ENCODE measurements at regions not wholly inside any gene's neighbourhood (a gene's known extent, or its start where the extent isn't known, plus 50 kb on each side); places are given as distances from the start of the nearest gene placed in this dataset.
"Not testable (repeated sequence)": the region's sequence is repeated elsewhere in the genome, so short reads cannot be mapped to it uniquely, and the experiment has no call there.

DNA sequence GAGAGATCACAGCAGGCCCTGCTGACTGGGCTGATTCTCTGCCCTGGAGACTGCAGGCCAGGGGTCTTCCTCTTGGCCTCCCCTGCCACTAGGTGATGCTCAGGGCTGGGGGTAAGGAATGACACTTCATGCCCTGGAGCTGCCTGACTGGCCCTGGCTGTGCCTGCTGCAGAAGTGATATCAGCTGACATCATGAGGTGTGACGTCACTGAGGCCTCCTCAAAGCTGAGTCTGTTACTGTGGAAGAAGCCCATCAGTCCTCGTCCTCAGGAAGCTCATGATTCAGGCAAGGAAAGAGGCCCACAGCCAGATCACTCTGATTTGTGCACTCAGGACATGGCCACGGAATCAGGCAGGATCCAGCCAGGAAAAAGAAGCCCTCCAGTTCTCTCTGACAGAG, 283.8 kb upstream of the WSB1 start:
- not testable (repeated sequence) for H3K27ac Mint-ChIP-seq; H3K36me3 Mint-ChIP-seq; DNase-seq (ENCODE audit: low spot score in 2 of 2); ATAC-seq
- peaks cover 0 to 12% of the 10 kb centered on the region in 2 donors for H3K9me3 Mint-ChIP-seq

DNA sequence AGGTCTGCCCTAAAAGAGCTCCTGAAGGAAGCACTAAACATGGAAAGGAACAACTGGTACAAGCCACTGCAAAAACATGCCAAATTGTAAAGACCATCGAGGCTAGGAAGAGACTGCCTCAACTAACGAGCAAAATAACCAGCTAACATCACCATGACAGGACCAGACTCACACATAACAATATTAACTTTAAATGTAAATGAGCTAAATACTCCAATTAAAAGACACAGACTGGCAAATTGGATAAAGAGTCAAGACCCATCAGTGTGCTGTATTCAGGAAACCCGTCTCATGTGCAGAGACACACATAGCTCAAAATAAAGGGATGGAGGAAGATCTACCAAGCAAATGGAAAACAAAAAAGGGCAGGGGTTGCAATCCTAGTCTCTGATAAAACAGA, 263.4 kb upstream of the WSB1 start:
- ATAC-seq; H3K27ac Mint-ChIP-seq; DNase-seq (ENCODE audit: low spot score in 2 of 2): not testable (repeated sequence)
- H3K36me3 Mint-ChIP-seq: peaks cover 0 to 13% of the 10 kb centered on the region in 2 donors
- peaks cover 7 to 13% of the 10 kb centered on the region in 2 donors for H3K9me3 Mint-ChIP-seq

- H3K36me3 Mint-ChIP-seq: no peaks in the 10 kb centered on the region
- H3K9me3 Mint-ChIP-seq: peaks cover 0 to 5% of the 10 kb centered on the region in 2 donors
- H3K27ac Mint-ChIP-seq: no peak overlapping the region
- DNase-seq (ENCODE audit: low spot score in 2 of 2): no peak
- no peak for ATAC-seq
These were observed 255.2 kb upstream of the WSB1 start for GRCh38 chr17:27038676-27039075.

- not testable (repeated sequence) for ATAC-seq; H3K27ac Mint-ChIP-seq; DNase-seq (ENCODE audit: low spot score in 2 of 2); H3K9me3 Mint-ChIP-seq; H3K36me3 Mint-ChIP-seq
These were observed 248.9 kb upstream of the WSB1 start for GRCh38 chr17:27045039-27045438.

- Mint-ChIP-seq H3K9me3 (no peaks in the 10 kb centered on the region), H3K36me3 (no peaks in the 10 kb centered on the region), H3K27ac (peak overlapping the region in 1 of 2 donors; percentile 50)
- DNase-seq (ENCODE audit: low spot score in 2 of 2): no peak
- peak; percentile 34 to 86 for ATAC-seq
These were observed 244.7 kb upstream of the WSB1 start for GRCh38 chr17:27049104-27049784.

- ATAC-seq: no peak
- peaks cover 0 to 4% of the 10 kb centered on the region in 2 donors for H3K9me3 Mint-ChIP-seq
- no peak overlapping the region for H3K27ac Mint-ChIP-seq
- no peaks in the 10 kb centered on the region for H3K36me3 Mint-ChIP-seq
- no peak for DNase-seq (ENCODE audit: low spot score in 2 of 2)
These were observed 228.3 kb upstream of the WSB1 start for GRCh38 chr17:27065588-27065987.

GRCh38 chr17:27066315-27066714, 227.6 kb upstream of the WSB1 start:
- Mint-ChIP-seq H3K27ac (no peak overlapping the region), H3K36me3 (no peaks in the 10 kb centered on the region), H3K9me3 (peaks cover 0 to 4% of the 10 kb centered on the region in 2 donors)
- DNase-seq (ENCODE audit: low spot score in 2 of 2): no peak
- ATAC-seq: no peak

- ATAC-seq (no peak), DNase-seq (ENCODE audit: low spot score in 2 of 2) (no peak)
- H3K9me3 Mint-ChIP-seq: peaks cover 0 to 4% of the 10 kb centered on the region in 2 donors
- no peaks in the 10 kb centered on the region for H3K36me3 Mint-ChIP-seq
- no peak overlapping the region for H3K27ac Mint-ChIP-seq
These were observed 223.9 kb upstream of the WSB1 start for GRCh38 chr17:27069842-27070508.

GRCh38 chr17:27070836-27071235, 223.1 kb upstream of the WSB1 start:
- DNase-seq (ENCODE audit: low spot score in 2 of 2) (no peak), ATAC-seq (no peak)
- Mint-ChIP-seq H3K27ac (no peak overlapping the region), H3K36me3 (no peaks in the 10 kb centered on the region), H3K9me3 (peaks cover 1 to 4% of the 10 kb centered on the region in 2 donors)

DNA sequence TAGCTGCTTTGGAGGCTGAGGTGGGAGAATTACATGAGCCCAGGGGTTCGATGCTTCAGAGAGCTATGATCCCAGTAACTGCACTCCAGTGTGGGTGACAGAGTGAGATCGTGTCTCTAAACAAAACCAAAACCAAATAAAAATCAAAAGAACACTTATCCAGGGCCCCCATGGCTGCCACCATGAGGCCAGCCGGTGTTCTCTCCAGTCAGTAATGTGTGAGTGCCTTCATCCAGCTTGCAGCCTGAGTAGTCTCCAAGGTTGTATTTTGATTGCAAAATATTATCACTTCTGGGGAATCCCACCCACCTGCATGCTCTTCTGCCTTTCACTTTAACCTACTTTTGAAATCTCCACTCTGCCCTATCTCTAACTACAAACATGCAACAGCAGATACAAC, 221.0 kb upstream of the WSB1 start:
- Mint-ChIP-seq H3K27ac (no peak overlapping the region), H3K36me3 (no peaks in the 10 kb centered on the region), H3K9me3 (peaks cover 4 to 6% of the 10 kb centered on the region in 2 donors)
- ATAC-seq (no peak), DNase-seq (ENCODE audit: low spot score in 2 of 2) (no peak)

- Mint-ChIP-seq H3K9me3 (peaks cover 0 to 6% of the 10 kb centered on the region in 2 donors), H3K27ac (no peak overlapping the region), H3K36me3 (no peaks in the 10 kb centered on the region)
- ATAC-seq: no peak
- DNase-seq (ENCODE audit: low spot score in 2 of 2): no peak
These were observed 217.1 kb upstream of the WSB1 start for GRCh38 chr17:27076814-27077213.

GRCh38 chr17:27078296-27078695, 215.6 kb upstream of the WSB1 start:
- Mint-ChIP-seq H3K27ac (no peak overlapping the region), H3K9me3 (peaks cover 0 to 6% of the 10 kb centered on the region in 2 donors), H3K36me3 (no peaks in the 10 kb centered on the region)
- ATAC-seq (no peak), DNase-seq (ENCODE audit: low spot score in 2 of 2) (no peak)

DNA sequence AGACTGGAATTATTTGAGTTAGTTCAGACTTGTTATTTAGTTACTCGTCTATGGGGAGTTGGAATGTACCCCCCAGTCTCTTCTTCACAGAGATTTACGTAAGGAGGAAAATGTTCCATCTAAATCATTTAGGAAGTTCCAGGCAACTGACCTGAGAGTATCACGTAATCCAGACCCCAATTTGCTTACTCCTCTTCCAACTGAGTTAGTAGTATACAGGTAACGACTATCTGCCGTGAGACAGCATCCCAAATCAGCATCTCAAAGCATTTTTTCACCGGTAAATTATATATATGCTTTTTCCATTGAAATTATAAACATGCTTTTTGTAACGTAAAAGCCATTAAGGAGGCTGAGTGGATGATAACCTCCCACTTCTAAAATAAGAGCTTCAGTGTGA, 214.3 kb upstream of the WSB1 start:
- DNase-seq (ENCODE audit: low spot score in 2 of 2): no peak
- ATAC-seq: no peak
- H3K27ac Mint-ChIP-seq: no peak overlapping the region
- peaks cover 5 to 6% of the 10 kb centered on the region in 2 donors for H3K9me3 Mint-ChIP-seq
- H3K36me3 Mint-ChIP-seq: no peaks in the 10 kb centered on the region

- Mint-ChIP-seq H3K27ac (no peak overlapping the region), H3K36me3 (no peaks in the 10 kb centered on the region), H3K9me3 (peaks cover 2 to 5% of the 10 kb centered on the region in 2 donors)
- DNase-seq (ENCODE audit: low spot score in 2 of 2) (no peak), ATAC-seq (no peak)
These were observed 212.8 kb upstream of the WSB1 start for GRCh38 chr17:27081002-27081638.

DNA sequence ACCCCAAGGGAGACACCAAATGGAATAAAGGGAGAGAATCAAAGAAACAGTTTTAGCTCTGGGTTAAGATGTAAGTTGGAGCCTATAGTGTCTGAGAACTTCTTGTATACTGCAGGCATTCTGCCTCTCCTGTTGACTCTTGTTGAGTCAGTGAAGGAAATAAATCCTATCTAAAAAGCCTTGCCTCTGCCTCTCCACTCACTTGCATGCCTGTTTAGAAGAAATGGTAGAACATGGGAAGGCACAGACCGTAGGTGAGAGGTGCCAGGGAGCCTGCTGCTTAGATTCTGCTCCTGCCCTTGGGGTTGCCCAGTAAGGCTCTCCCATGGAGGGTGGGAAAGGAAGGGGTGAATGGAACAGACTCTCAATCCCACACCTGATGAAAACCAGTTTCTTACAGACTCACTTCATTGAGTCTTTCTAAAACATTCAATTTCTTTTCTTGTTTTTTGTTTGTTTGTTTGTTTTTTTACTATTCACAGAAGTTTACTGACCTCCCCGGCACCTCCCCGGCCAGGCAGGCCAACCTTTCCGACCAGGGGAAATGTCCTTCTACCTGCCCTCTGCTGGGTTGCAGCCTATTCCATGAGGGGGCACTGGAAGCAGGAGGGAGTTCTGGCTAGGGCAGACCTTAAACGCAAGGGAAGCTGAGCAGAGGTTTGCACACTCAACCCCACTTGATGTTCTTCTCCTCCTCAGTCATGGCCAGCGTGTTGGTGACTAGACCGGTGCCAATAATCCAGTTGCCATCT, 211.7 kb upstream of the WSB1 start:
- Mint-ChIP-seq H3K27ac (no peak overlapping the region), H3K9me3 (peaks cover 0 to 5% of the 10 kb centered on the region in 2 donors), H3K36me3 (no peaks in the 10 kb centered on the region)
- no peak for ATAC-seq
- no peak for DNase-seq (ENCODE audit: low spot score in 2 of 2)

DNA sequence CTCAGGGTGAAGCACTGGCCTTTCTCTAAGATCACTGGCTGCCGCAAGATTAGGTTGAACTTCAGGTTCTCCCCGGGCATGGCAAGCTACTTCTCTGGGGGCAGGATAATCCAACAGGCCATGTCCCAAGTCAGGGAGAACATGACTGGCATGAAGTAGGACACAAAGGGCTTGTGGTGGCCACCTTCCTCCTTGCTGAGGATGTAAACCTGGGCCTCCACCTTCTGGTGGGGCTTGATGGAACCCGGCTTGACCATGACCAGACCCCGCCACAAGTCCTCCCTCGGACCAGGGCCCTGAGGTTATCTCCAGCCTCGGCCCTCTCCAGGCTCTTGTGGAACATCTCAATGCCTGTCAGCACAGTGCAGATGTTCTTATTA, 211.1 kb upstream of the WSB1 start:
- no peaks in the 10 kb centered on the region for H3K36me3 Mint-ChIP-seq

More for the DNA sequence above, 211.1 kb upstream of the WSB1 start:
- no peak overlapping the region for H3K27ac Mint-ChIP-seq
- ATAC-seq (no peak), DNase-seq (ENCODE audit: low spot score in 2 of 2) (no peak)
- peaks cover 0 to 5% of the 10 kb centered on the region in 2 donors for H3K9me3 Mint-ChIP-seq
